Transverse colon (tissue), 4 donors: ENCODE measurements at regions not wholly inside any gene's neighbourhood (a gene's known extent, or its start where the extent isn't known, plus 50 kb on each side); places are given as distances from the start of the nearest gene placed in this dataset.

Experiments used
- DNase-seq: peaks from one replicate; pipeline ENCODE4 v3.0.0-alpha.2; 2019
- H3K27ac ChIP-seq, 4 donors: fragments of 200-600 bp; sonication (generic); 2 replicates each; pipeline ENCODE4 v1.5.1; 2016 to 2018; ENCODE audit warnings: inconsistent platforms in 4 of 4
- H3K27me3 ChIP-seq: fragments of 200-600 bp; sonication (generic); 2 replicates; pipeline ENCODE4 v1.5.1; 2017; ENCODE audit warnings: inconsistent platforms
- H3K36me3 ChIP-seq, 4 donors: fragments of 200-600 bp; sonication (generic); 2 replicates each; pipeline ENCODE4 v1.5.1; 2017 to 2019; ENCODE audit warnings: inconsistent platforms in 4 of 4
- H3K4me1 ChIP-seq, 4 donors: fragments of 200-600 bp; sonication (generic); 2 replicates each; pipeline ENCODE4 v1.5.1; 2017 to 2020; ENCODE audit warnings: inconsistent platforms in 4 of 4
- H3K4me3 ChIP-seq, 4 donors: fragments of 200-600 bp; sonication (generic); 1 replicate in 1 of 4; 2 replicates in 3 of 4; pipeline versions ENCODE4 v1.5.1 to v1.6.1; 2017 to 2019; ENCODE audit warnings: inconsistent platforms in 4 of 4
- H3K9me3 ChIP-seq, 2 donors: fragments of 200-600 bp; sonication (generic); 2 replicates each; pipeline ENCODE4 v1.5.1; 2017 to 2019; ENCODE audit warnings: inconsistent platforms in 2 of 2
- CTCF ChIP-seq, 5 experiments: fragments of 200-600 bp in 3 of 5; fragments of 450-650 bp in 2 of 5; sonication (generic) in 3 of 5; IDR thresholded peaks; 1 replicate in 2 of 5; 2 replicates in 3 of 5; pipeline ENCODE4 v1.5.1; 2016 to 2017; ENCODE audit warnings: antibody characterized with exemption in 5 of 5, inconsistent platforms in 3 of 5, mild to moderate bottlenecking in 2 of 5, moderate library complexity in 1 of 5
- EP300 ChIP-seq: sonication (generic); formaldehyde crosslinking; IDR thresholded peaks from one replicate; pipeline ENCODE4 v1.6.1; 2017; ENCODE audit warnings: antibody characterized with exemption, low read depth
- POLR2A ChIP-seq: fragments of 450-650 bp; IDR thresholded peaks from one replicate; pipeline ENCODE4 v1.6.1; 2016; ENCODE audit warnings: antibody characterized with exemption, mild to moderate bottlenecking, moderate library complexity
- POLR2AphosphoS5 ChIP-seq, 3 donors: sonication (generic); formaldehyde crosslinking; IDR thresholded peaks; one replicate each; pipeline ENCODE4 v1.6.1; 2016; ENCODE audit warnings: antibody characterized with exemption in 3 of 3
- WGBS, 2 donors: methylation state at CpG; one replicate each; pipeline ENCODE4 v1.1.5; 2018; ENCODE audit warnings: low coverage in 1 of 2; 5-methylcytosine and 5-hydroxymethylcytosine counted together
- in situ Hi-C, 4 donors: fragments of 200-750 bp; cut with MboI; loops; one replicate each; pipeline versions ENCODE4 v1.15.0 to v1.15.1; 2017; ENCODE audit warnings: low sequenced_read_pairs in 3 of 4, low pct_ligation_motif_present in 1 of 4, low pct_unique_long_range_greater_than_20kb in 1 of 4
- intact Hi-C: fragments of 100-400 bp; cut with DNase I; formaldehyde crosslinking; loops from one replicate; pipeline ENCODE4 v1.15.1; 2023; ENCODE audit warnings: low total_unique reads

GRCh38 chr12:24424889-24425600 lies 475.6 kb upstream of the SOX5 start:
- no peak overlapping the region for H3K27ac ChIP-seq
- 57 to 62% methylated on average over 6 of the region's 6 CpGs for WGBS, 2 donors
- intact Hi-C loops = no loop called here

GRCh38 chr12:24424376-24424775 lies 474.9 kb upstream of the SOX5 start:
- H3K27me3 ChIP-seq = no peaks in the 10 kb centered on the region
- TF ChIP-seq POLR2A = no peak
- TF ChIP-seq CTCF (IDR thresholded peaks at IDR 0.05) = no peak
- no peak for TF ChIP-seq EP300
- TF ChIP-seq POLR2AphosphoS5 (IDR thresholded peaks at IDR 0.05) = no peak
- H3K27ac ChIP-seq = no peak overlapping the region
- H3K36me3 ChIP-seq = no peaks in the 10 kb centered on the region
- no peak for DNase-seq
- in situ Hi-C loops (no loop called here), intact Hi-C loops (no loop called here)
- no peaks in the 10 kb centered on the region for H3K4me1 ChIP-seq
- 47 to 73% methylated on average over 1 to 2 of the region's 2 CpGs for WGBS, 2 donors
- H3K9me3 ChIP-seq = no peaks in the 10 kb centered on the region
- no peak overlapping the region for H3K4me3 ChIP-seq

More at GRCh38 chr12:24424889-24425600, 475.6 kb upstream of the SOX5 start:
- no peaks in the 10 kb centered on the region for H3K36me3 ChIP-seq
- no peaks in the 10 kb centered on the region for H3K9me3 ChIP-seq
- in situ Hi-C loops = no loop called here
- H3K4me1 ChIP-seq = no peaks in the 10 kb centered on the region
- no peaks in the 10 kb centered on the region for H3K27me3 ChIP-seq
- H3K4me3 ChIP-seq = no peak overlapping the region
- no peak for DNase-seq
- TF ChIP-seq POLR2A (no peak), POLR2AphosphoS5 (IDR thresholded peaks at IDR 0.05) (no peak), CTCF (IDR thresholded peaks at IDR 0.05) (no peak), EP300 (no peak)

GRCh38 chr12:24423611-24424010 lies 474.1 kb upstream of the SOX5 start:
- H3K36me3 ChIP-seq = no peaks in the 10 kb centered on the region
- in situ Hi-C loops = no loop called here
- H3K4me3 ChIP-seq = no peak overlapping the region
- intact Hi-C loops = no loop called here
- TF ChIP-seq POLR2AphosphoS5 (IDR thresholded peaks at IDR 0.05) (no peak), CTCF (IDR thresholded peaks at IDR 0.05) (no peak), POLR2A (no peak), EP300 (no peak)
- H3K27ac ChIP-seq = no peak overlapping the region
- no peak for DNase-seq
- WGBS, 2 donors = 82 to 93% methylated on average over 4 of the region's 4 CpGs
- H3K27me3 ChIP-seq = no peaks in the 10 kb centered on the region
- H3K9me3 ChIP-seq = no peaks in the 10 kb centered on the region
- no peaks in the 10 kb centered on the region for H3K4me1 ChIP-seq

GRCh38 chr12:24421759-24422158 lies 472.3 kb upstream of the SOX5 start:
- DNase-seq = no peak
- Histone ChIP-seq H3K4me1 (no peaks in the 10 kb centered on the region), H3K36me3 (no peaks in the 10 kb centered on the region), H3K27me3 (no peaks in the 10 kb centered on the region), H3K27ac (no peak overlapping the region), H3K4me3 (no peak overlapping the region), H3K9me3 (no peaks in the 10 kb centered on the region)
- in situ Hi-C loops = no loop called here
- TF ChIP-seq POLR2A = no peak
- 80 to 83% methylated on average over 5 of the region's 5 CpGs for WGBS, 2 donors
- intact Hi-C loops = no loop called here

GRCh38 chr12:24418157-24418556 lies 468.7 kb upstream of the SOX5 start:
- Histone ChIP-seq H3K4me3 (no peak overlapping the region), H3K36me3 (no peaks in the 10 kb centered on the region), H3K27me3 (no peaks in the 10 kb centered on the region), H3K4me1 (no peaks in the 10 kb centered on the region), H3K9me3 (no peaks in the 10 kb centered on the region), H3K27ac (no peak overlapping the region)
- in situ Hi-C loops (no loop called here), intact Hi-C loops (no loop called here)
- no peak for TF ChIP-seq POLR2A
- TF ChIP-seq POLR2AphosphoS5 (IDR thresholded peaks at IDR 0.05) = no peak
- TF ChIP-seq EP300 = no peak
- TF ChIP-seq CTCF (IDR thresholded peaks at IDR 0.05) = no peak
- DNase-seq = no peak
- 78 to 86% methylated on average over 1 of the region's 1 CpG for WGBS, 2 donors
